Mammary epithelial cell (primary cell): ENCODE measurements at regions not wholly inside any gene's neighbourhood (a gene's known extent, or its start where the extent isn't known, plus 50 kb on each side); places are given as distances from the start of the nearest gene placed in this dataset.

ENCODE experiments used
- CTCF ChIP-seq, 2 donors: IDR thresholded peaks in 1 of 2; conservative IDR thresholded peaks in 1 of 2; 2 replicates each; pipeline ENCODE4 v1.5.1; 2011 to 2012; ENCODE audit warnings: inconsistent platforms in 2 of 2, low read length in 2 of 2, mild to moderate bottlenecking in 2 of 2, control low read depth in 1 of 2, low read depth in 1 of 2; ENCODE audit not compliant: insufficient read depth in 1 of 2; ENCODE audit errors: extremely low read depth in 1 of 2
- EZH2 ChIP-seq: IDR thresholded peaks from 2 replicates; pipeline ENCODE4 v1.6.1; 2012; ENCODE audit warnings: low read length, inconsistent platforms, borderline replicate concordance

DNA sequence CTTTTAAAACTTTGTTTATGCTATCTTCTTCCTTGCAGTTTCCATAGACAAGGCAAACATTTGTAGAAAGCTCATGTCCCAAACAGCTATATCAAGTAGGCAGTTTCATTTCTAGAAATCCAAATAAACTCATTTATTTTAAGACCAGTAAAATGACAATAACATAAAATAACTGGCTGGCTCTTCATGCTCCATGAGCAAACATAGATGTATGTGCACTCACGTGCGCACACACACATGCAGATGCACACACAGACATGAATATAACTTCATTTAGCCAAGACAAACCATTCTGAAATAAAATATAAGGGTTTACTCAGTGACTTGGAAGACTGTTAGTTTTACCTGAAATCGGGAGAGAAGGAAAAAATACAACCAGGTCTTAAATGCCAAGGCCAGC lies 176.5 kb upstream of the GAS1 start:
- TF ChIP-seq CTCF (conservative IDR thresholded peaks at IDR 0.05 in 1 of 2, IDR thresholded peaks at IDR 0.05 in 1 of 2; ENCODE audit: extremely low read depth in 1 of 2, insufficient read depth in 1 of 2, low read depth in 1 of 2, low read length in 2 of 2) = no peak
- TF ChIP-seq EZH2 = no peak
